CD4-positive, alpha-beta memory T cell (primary cell): ENCODE measurements at regions not wholly inside any gene's neighbourhood (a gene's known extent, or its start where the extent isn't known, plus 50 kb on each side); places are given as distances from the start of the nearest gene placed in this dataset.

ENCODE experiments used
- CTCF ChIA-PET: fragments of 350-600 bp; sonication (Branson Sonifier 250); formaldehyde crosslinking; loops from one replicate; lab custom pipeline; 2021; ENCODE audit warnings: inconsistent platforms; ENCODE audit not compliant: partially characterized antibody; lab: Charles Lee
- POLR2A ChIA-PET: fragments of 350-600 bp; sonication (Branson Sonifier 250); formaldehyde crosslinking; loops from one replicate; lab custom pipeline; 2021; ENCODE audit not compliant: partially characterized antibody; lab: Charles Lee
- DNase-seq, 5 donors: peaks; one replicate each; pipeline versions ENCODE4 v3.0.0 to v3.0.0-alpha.2; 2020 to 2022; ENCODE audit warnings: mixed read lengths in 1 of 5
- H3K27ac ChIP-seq: one replicate; pipeline ENCODE4 v1.7.0; 2013; ENCODE audit warnings: low read depth, low read length
- H3K27me3 ChIP-seq: 2 replicates; pipeline ENCODE4 v1.7.0; 2013; ENCODE audit warnings: mild to moderate bottlenecking, low read length, moderate library complexity; ENCODE audit not compliant: insufficient read depth
- H3K36me3 ChIP-seq: 2 replicates; pipeline ENCODE4 v1.7.0; 2013; ENCODE audit warnings: mild to moderate bottlenecking, low read length, moderate library complexity; ENCODE audit not compliant: insufficient read depth
- H3K4me1 ChIP-seq: 2 replicates; pipeline ENCODE4 v1.7.0; 2013; ENCODE audit warnings: mild to moderate bottlenecking, low read length, moderate library complexity; ENCODE audit not compliant: insufficient read depth
- H3K4me3 ChIP-seq, 2 donors: one replicate each; pipeline ENCODE4 v1.7.0; 2013; ENCODE audit warnings: low read length in 2 of 2, mild to moderate bottlenecking in 1 of 2
- H3K9me3 ChIP-seq, 2 donors: one replicate each; pipeline ENCODE4 v1.7.0; 2013; ENCODE audit warnings: low read length in 2 of 2, control low read depth in 1 of 2; ENCODE audit not compliant: control insufficient read depth in 1 of 2
- H3K27ac Mint-ChIP-seq, 7 donors: one replicate each; pipeline ENCODE4 v1.8.0; 2020 to 2021; ENCODE audit warnings: mixed read lengths in 7 of 7, mild to moderate bottlenecking in 6 of 7, inconsistent platforms in 3 of 7, moderate library complexity in 3 of 7
- H3K27me3 Mint-ChIP-seq, 2 donors: one replicate each; pipeline ENCODE4 v1.8.0; 2020 to 2021; ENCODE audit warnings: mixed read lengths in 2 of 2
- H3K36me3 Mint-ChIP-seq, 2 donors: one replicate each; pipeline ENCODE4 v1.8.0; 2020 to 2021; ENCODE audit warnings: mixed read lengths in 2 of 2, inconsistent platforms in 1 of 2, mild to moderate bottlenecking in 1 of 2
- H3K4me1 Mint-ChIP-seq, 4 donors: one replicate each; pipeline ENCODE4 v1.8.0; 2020 to 2021; ENCODE audit warnings: mixed read lengths in 4 of 4, mild to moderate bottlenecking in 1 of 4
- H3K4me3 Mint-ChIP-seq, 8 donors: one replicate each; pipeline ENCODE4 v1.8.0; 2020 to 2021; ENCODE audit warnings: mixed read lengths in 8 of 8, mild to moderate bottlenecking in 7 of 8, moderate library complexity in 6 of 8, inconsistent platforms in 3 of 8
- H3K9me3 Mint-ChIP-seq, 8 donors: one replicate each; pipeline ENCODE4 v1.8.0; 2020 to 2021; ENCODE audit warnings: mixed read lengths in 8 of 8, mild to moderate bottlenecking in 5 of 8, inconsistent platforms in 3 of 8, moderate library complexity in 1 of 8
- intact Hi-C: fragments of 100-400 bp; cut with micrococcal nuclease; formaldehyde crosslinking; loops from one replicate; pipeline ENCODE4 v1.15.1; 2023

- Histone ChIP-seq H3K27ac (no peak overlapping the region), H3K9me3 (no peaks in the 10 kb centered on the region), H3K27me3 (no peaks in the 10 kb centered on the region), H3K4me1 (no peaks in the 10 kb centered on the region), H3K36me3 (no peaks in the 10 kb centered on the region), H3K4me3 (no peak overlapping the region)
- Mint-ChIP-seq H3K27ac (no peak overlapping the region), H3K27me3 (no peaks in the 10 kb centered on the region), H3K4me1 (no peaks in the 10 kb centered on the region), H3K4me3 (no peak overlapping the region), H3K36me3 (no peaks in the 10 kb centered on the region), H3K9me3 (no peaks in the 10 kb centered on the region)
- CTCF ChIA-PET, result no interaction called here
- DNase-seq, result no peak
- POLR2A ChIA-PET, result no interaction called here
- intact Hi-C loops, result no loop called here
Observed at GRCh38 chr3:98986073-98986472, 84.6 kb upstream of the DCBLD2 start.

- H3K27ac Mint-ChIP-seq, result no peak overlapping the region
- H3K9me3 ChIP-seq, result no peaks in the 10 kb centered on the region
- no peaks in the 10 kb centered on the region for H3K27me3 Mint-ChIP-seq
- ChIA-PET POLR2A (no interaction called here), CTCF (no interaction called here)
- H3K9me3 Mint-ChIP-seq, result no peaks in the 10 kb centered on the region
- no peaks in the 10 kb centered on the region for H3K36me3 ChIP-seq
- no peaks in the 10 kb centered on the region for H3K36me3 Mint-ChIP-seq
- no peaks in the 10 kb centered on the region for H3K27me3 ChIP-seq
- intact Hi-C loops, result no loop called here
- no peak overlapping the region for H3K27ac ChIP-seq
- DNase-seq, result no peak
- H3K4me1 Mint-ChIP-seq, result no peaks in the 10 kb centered on the region
- H3K4me1 ChIP-seq, result no peaks in the 10 kb centered on the region
- no peak overlapping the region for H3K4me3 Mint-ChIP-seq
- H3K4me3 ChIP-seq, result no peak overlapping the region
Observed at GRCh38 chr3:98985431-98985830, 83.9 kb upstream of the DCBLD2 start.

GRCh38 chr3:98984024-98984423, 82.5 kb upstream of the DCBLD2 start:
- H3K27ac ChIP-seq, result no peak overlapping the region
- Mint-ChIP-seq H3K9me3 (peaks cover 0 to 2% (median 0%) of the 10 kb centered on the region in 8 donors), H3K4me1 (no peaks in the 10 kb centered on the region), H3K27ac (no peak overlapping the region), H3K27me3 (no peaks in the 10 kb centered on the region), H3K4me3 (no peak overlapping the region), H3K36me3 (no peaks in the 10 kb centered on the region)
- no peaks in the 10 kb centered on the region for H3K9me3 ChIP-seq
- H3K4me1 ChIP-seq, result no peaks in the 10 kb centered on the region
- H3K36me3 ChIP-seq, result no peaks in the 10 kb centered on the region
- no peaks in the 10 kb centered on the region for H3K27me3 ChIP-seq
- no peak for DNase-seq
- ChIA-PET CTCF (no interaction called here), POLR2A (no interaction called here)
- H3K4me3 ChIP-seq, result no peak overlapping the region
- intact Hi-C loops, result no loop called here

- H3K9me3 ChIP-seq, result no peaks in the 10 kb centered on the region
- Mint-ChIP-seq H3K36me3 (no peaks in the 10 kb centered on the region), H3K27me3 (no peaks in the 10 kb centered on the region), H3K4me3 (no peak overlapping the region), H3K27ac (no peak overlapping the region), H3K4me1 (no peaks in the 10 kb centered on the region), H3K9me3 (peaks cover 0 to 2% (median 0%) of the 10 kb centered on the region in 8 donors)
- H3K36me3 ChIP-seq, result no peaks in the 10 kb centered on the region
- ChIA-PET POLR2A (no interaction called here), CTCF (no interaction called here)
- H3K4me3 ChIP-seq, result no peak overlapping the region
- H3K27ac ChIP-seq, result no peak overlapping the region
- intact Hi-C loops, result no loop called here
- no peaks in the 10 kb centered on the region for H3K27me3 ChIP-seq
- no peak for DNase-seq
- H3K4me1 ChIP-seq, result no peaks in the 10 kb centered on the region
Observed at GRCh38 chr3:98982351-98982750, 80.9 kb upstream of the DCBLD2 start.

- Histone ChIP-seq H3K27ac (no peak overlapping the region), H3K4me3 (no peak overlapping the region), H3K9me3 (no peaks in the 10 kb centered on the region), H3K4me1 (no peaks in the 10 kb centered on the region), H3K36me3 (no peaks in the 10 kb centered on the region), H3K27me3 (no peaks in the 10 kb centered on the region)
- H3K27me3 Mint-ChIP-seq, result no peaks in the 10 kb centered on the region
- H3K36me3 Mint-ChIP-seq, result no peaks in the 10 kb centered on the region
- H3K9me3 Mint-ChIP-seq, result peaks cover 0 to 2% (median 0%) of the 10 kb centered on the region in 8 donors
- POLR2A ChIA-PET, result no interaction called here
- H3K4me1 Mint-ChIP-seq, result no peaks in the 10 kb centered on the region
- no peak overlapping the region for H3K4me3 Mint-ChIP-seq
- intact Hi-C loops, result no loop called here
- no peak overlapping the region for H3K27ac Mint-ChIP-seq
- DNase-seq, result no peak
- CTCF ChIA-PET, result no interaction called here
Observed at GRCh38 chr3:98980915-98981596, 79.6 kb upstream of the DCBLD2 start.

GRCh38 chr3:98979296-98979695, 77.8 kb upstream of the DCBLD2 start:
- no peaks in the 10 kb centered on the region for H3K36me3 ChIP-seq
- no peak overlapping the region for H3K4me3 ChIP-seq
- H3K9me3 ChIP-seq, result no peaks in the 10 kb centered on the region
- CTCF ChIA-PET, result no interaction called here
- Mint-ChIP-seq H3K27ac (no peak overlapping the region), H3K9me3 (peaks cover 0 to 6% (median 0%) of the 10 kb centered on the region in 8 donors), H3K4me3 (no peak overlapping the region), H3K4me1 (no peaks in the 10 kb centered on the region), H3K36me3 (no peaks in the 10 kb centered on the region), H3K27me3 (no peaks in the 10 kb centered on the region)
- no peaks in the 10 kb centered on the region for H3K27me3 ChIP-seq
- H3K4me1 ChIP-seq, result no peaks in the 10 kb centered on the region
- intact Hi-C loops, result no loop called here
- DNase-seq, result no peak
- no peak overlapping the region for H3K27ac ChIP-seq
- POLR2A ChIA-PET, result no interaction called here

- POLR2A ChIA-PET, result no interaction called here
- H3K27ac Mint-ChIP-seq, result no peak overlapping the region
- H3K4me3 Mint-ChIP-seq, result no peak overlapping the region
- DNase-seq, result no peak
- no peaks in the 10 kb centered on the region for H3K4me1 Mint-ChIP-seq
- CTCF ChIA-PET, result no interaction called here
- Histone ChIP-seq H3K9me3 (no peaks in the 10 kb centered on the region), H3K4me3 (no peak overlapping the region), H3K27ac (no peak overlapping the region), H3K36me3 (no peaks in the 10 kb centered on the region), H3K4me1 (no peaks in the 10 kb centered on the region), H3K27me3 (no peaks in the 10 kb centered on the region)
- intact Hi-C loops, result no loop called here
- peaks cover 0 to 6% (median 0%) of the 10 kb centered on the region in 8 donors for H3K9me3 Mint-ChIP-seq
- H3K27me3 Mint-ChIP-seq, result no peaks in the 10 kb centered on the region
- H3K36me3 Mint-ChIP-seq, result no peaks in the 10 kb centered on the region
Observed at GRCh38 chr3:98978068-98978811, 76.7 kb upstream of the DCBLD2 start.
